ENCODE measurements at regions not wholly inside any gene's neighbourhood (a gene's known extent, or its start where the extent isn't known, plus 50 kb on each side); places are given as distances from the start of the nearest gene placed in this dataset.

DNA sequence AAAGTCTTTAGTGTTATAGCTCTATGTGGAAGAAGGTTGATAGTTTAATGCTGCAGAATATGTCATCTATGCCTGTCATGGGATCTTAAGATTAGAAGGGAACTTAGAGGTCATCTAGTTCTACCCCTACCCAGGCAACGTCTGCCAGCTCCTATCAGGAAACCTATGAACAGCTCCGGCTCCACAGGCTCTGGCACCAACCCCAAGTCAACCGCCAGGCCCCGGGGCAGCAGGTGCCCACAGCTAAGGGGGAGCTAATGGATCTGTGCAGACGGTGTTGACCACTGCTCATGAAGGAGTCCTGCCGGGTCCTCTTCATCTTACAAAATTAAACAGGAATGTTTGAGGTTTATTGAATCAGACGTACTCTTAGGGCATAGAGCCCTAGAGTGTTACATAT is 440.8 kb upstream of the KLHL29 start:
- 56 to 62% (median 59%) methylated on average over 7 of the region's 7 CpGs for WGBS, 4 donors
- no peak overlapping the region for H3K27ac ChIP-seq
- H3K9me3 ChIP-seq, result no peaks in the 10 kb centered on the region
- peak in 3 of 5 donors; percentile 23 to 38 (median 32) for DNase-seq
- TF ChIP-seq, protein P1, sequence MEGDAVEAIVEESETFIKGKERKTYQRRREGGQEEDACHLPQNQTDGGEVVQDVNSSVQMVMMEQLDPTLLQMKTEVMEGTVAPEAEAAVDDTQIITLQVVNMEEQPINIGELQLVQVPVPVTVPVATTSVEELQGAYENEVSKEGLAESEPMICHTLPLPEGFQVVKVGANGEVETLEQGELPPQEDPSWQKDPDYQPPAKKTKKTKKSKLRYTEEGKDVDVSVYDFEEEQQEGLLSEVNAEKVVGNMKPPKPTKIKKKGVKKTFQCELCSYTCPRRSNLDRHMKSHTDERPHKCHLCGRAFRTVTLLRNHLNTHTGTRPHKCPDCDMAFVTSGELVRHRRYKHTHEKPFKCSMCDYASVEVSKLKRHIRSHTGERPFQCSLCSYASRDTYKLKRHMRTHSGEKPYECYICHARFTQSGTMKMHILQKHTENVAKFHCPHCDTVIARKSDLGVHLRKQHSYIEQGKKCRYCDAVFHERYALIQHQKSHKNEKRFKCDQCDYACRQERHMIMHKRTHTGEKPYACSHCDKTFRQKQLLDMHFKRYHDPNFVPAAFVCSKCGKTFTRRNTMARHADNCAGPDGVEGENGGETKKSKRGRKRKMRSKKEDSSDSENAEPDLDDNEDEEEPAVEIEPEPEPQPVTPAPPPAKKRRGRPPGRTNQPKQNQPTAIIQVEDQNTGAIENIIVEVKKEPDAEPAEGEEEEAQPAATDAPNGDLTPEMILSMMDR (IDR thresholded peaks at IDR 0.05), result no peak
- no peak for TF ChIP-seq POLR2A (IDR thresholded peaks at IDR 0.05)
- intact Hi-C loops (cut with DNase I), result no loop called here
- peak in 3 of 4 donors; percentile 59 to 77 (median 66) for ATAC-seq
- no peaks in the 10 kb centered on the region for H3K36me3 ChIP-seq
- peaks cover 0 to 6% (median 0%) of the 10 kb centered on the region in 12 donors for H3K4me1 ChIP-seq
- no peaks in the 10 kb centered on the region for H3K27me3 ChIP-seq
- H3K4me3 ChIP-seq, result no peak overlapping the region

DNA sequence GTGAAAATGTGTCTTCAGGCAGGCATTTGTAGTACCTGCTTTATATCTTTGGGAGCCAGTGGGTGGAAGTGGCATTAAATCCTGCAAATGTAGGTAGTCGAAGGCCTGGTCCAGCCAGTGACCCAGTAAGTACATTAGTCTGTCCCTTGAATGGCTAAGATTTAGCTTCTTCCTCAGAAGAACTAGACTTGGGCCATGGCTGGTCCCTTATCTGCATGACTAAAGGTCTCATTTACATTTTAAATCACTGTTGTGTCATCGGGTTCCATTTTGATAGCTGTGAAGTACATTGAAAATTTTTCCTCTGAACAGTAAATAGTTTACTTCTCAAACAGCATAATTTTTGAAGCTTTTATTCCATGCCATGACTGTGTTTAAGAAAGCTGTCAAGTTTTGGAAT is 438.4 kb upstream of the KLHL29 start:
- H3K4me3 ChIP-seq, result no peak overlapping the region
- no peak for ATAC-seq
- H3K4me1 ChIP-seq, result peaks cover 0 to 6% (median 0%) of the 10 kb centered on the region in 12 donors
- no peak overlapping the region for H3K27ac ChIP-seq
- 88 to 93% (median 91%) methylated on average over 2 of the region's 2 CpGs for WGBS, 4 donors
- intact Hi-C loops (cut with DNase I), result no loop called here
- no peak for TF ChIP-seq POLR2A (IDR thresholded peaks at IDR 0.05)
- TF ChIP-seq, protein P1 (IDR thresholded peaks at IDR 0.05), result no peak
- no peak for DNase-seq
- H3K9me3 ChIP-seq, result no peaks in the 10 kb centered on the region
- no peaks in the 10 kb centered on the region for H3K36me3 ChIP-seq
- H3K27me3 ChIP-seq, result no peaks in the 10 kb centered on the region

GRCh38 chr2:22947741-22948140 is 437.2 kb upstream of the KLHL29 start:
- TF ChIP-seq, protein P1 (IDR thresholded peaks at IDR 0.05), result no peak
- TF ChIP-seq POLR2A (IDR thresholded peaks at IDR 0.05), result no peak
- WGBS, 4 donors, result 85 to 91% (median 90%) methylated on average over 4 of the region's 4 CpGs
- H3K36me3 ChIP-seq, result no peaks in the 10 kb centered on the region
- H3K27ac ChIP-seq, result no peak overlapping the region
- H3K4me3 ChIP-seq, result no peak overlapping the region
- no peak for DNase-seq
- no peaks in the 10 kb centered on the region for H3K27me3 ChIP-seq
- peaks cover 0 to 6% (median 0%) of the 10 kb centered on the region in 12 donors for H3K4me1 ChIP-seq
- no peak for ATAC-seq
- H3K9me3 ChIP-seq, result no peaks in the 10 kb centered on the region
- intact Hi-C loops (cut with DNase I), result no loop called here

DNA sequence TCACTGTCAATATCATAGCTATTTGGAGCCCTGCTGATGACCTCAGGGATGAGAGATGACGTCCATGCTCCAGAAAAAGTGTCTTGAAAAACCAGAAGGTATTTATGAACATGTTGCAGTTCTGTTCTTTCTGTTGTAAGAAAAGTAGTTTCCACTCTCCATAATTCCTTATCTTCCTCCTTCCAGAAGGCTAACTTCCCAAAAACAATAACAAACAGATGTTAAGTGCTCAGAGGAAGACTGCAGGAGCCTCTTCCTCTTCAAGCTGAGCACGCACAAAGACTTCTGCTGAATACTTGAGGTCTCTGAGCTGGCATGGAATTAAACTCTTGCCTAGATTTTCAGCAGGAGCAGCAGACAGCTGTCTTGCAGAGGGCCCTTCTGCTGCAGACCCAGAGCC is 434.5 kb upstream of the KLHL29 start:
- WGBS, 4 donors, result 38 to 54% (median 45%) methylated on average over 2 of the region's 2 CpGs
- no peaks in the 10 kb centered on the region for H3K4me1 ChIP-seq
- intact Hi-C loops (cut with DNase I), result no loop called here
- TF ChIP-seq, protein P1 (IDR thresholded peaks at IDR 0.05), result no peak
- TF ChIP-seq POLR2A (IDR thresholded peaks at IDR 0.05), result no peak
- ATAC-seq (no peak), DNase-seq (no peak)
- H3K27me3 ChIP-seq, result peaks cover 0 to 3% (median 0%) of the 10 kb centered on the region in 9 donors
- no peaks in the 10 kb centered on the region for H3K36me3 ChIP-seq
- no peaks in the 10 kb centered on the region for H3K9me3 ChIP-seq
- H3K4me3 ChIP-seq, result no peak overlapping the region
- no peak overlapping the region for H3K27ac ChIP-seq

Data from heart left ventricle (tissue), 16 donors.